ENCODE measurements at regions not wholly inside any gene's neighbourhood (a gene's known extent, or its start where the extent isn't known, plus 50 kb on each side); places are given as distances from the start of the nearest gene placed in this dataset.

- H4K20me1 ChIP-seq (ENCODE audit: control insufficient read depth, insufficient read depth, low read depth, low read length): no peaks in the 10 kb centered on the region
- H3K9me2 ChIP-seq (replicated peaks; ENCODE audit: control insufficient read depth, low read length): no peaks in the 10 kb centered on the region
- no peak overlapping the region for H3K4me3 ChIP-seq (ENCODE audit: low read length)
Observed at GRCh38 chr13:87952377-87952776, 281.2 kb downstream of the SLITRK5 start.

GRCh38 chr13:87953381-87953780 is 282.2 kb downstream of the SLITRK5 start:
- Histone ChIP-seq H3K9me3 (ENCODE audit: control insufficient read depth, insufficient read depth, low read length) (no peaks in the 10 kb centered on the region), H3K27ac (ENCODE audit: low read depth, low read length) (no peak overlapping the region), H3K4me3 (ENCODE audit: low read length) (no peak overlapping the region), H3K4me2 (ENCODE audit: low read length) (no peak overlapping the region), H3K36me3 (ENCODE audit: control insufficient read depth, low read length) (no peaks in the 10 kb centered on the region), H3F3A (ENCODE audit: control insufficient read depth, insufficient read depth) (no peaks in the 10 kb centered on the region), H4K20me1 (ENCODE audit: control insufficient read depth, insufficient read depth, low read depth, low read length) (no peaks in the 10 kb centered on the region), H3K9me2 (replicated peaks; ENCODE audit: control insufficient read depth, low read length) (no peaks in the 10 kb centered on the region), H3K79me2 (ENCODE audit: control insufficient read depth, low read length) (no peaks in the 10 kb centered on the region), H3K27me3 (ENCODE audit: control insufficient read depth, low read length) (no peaks in the 10 kb centered on the region), H3K4me1 (ENCODE audit: control insufficient read depth, low read length) (no peaks in the 10 kb centered on the region)
- TF ChIP-seq EZH2phosphoT487 (IDR thresholded peaks at IDR 0.05; ENCODE audit: borderline replicate concordance, low read length): no peak
- TF ChIP-seq CTCF (IDR thresholded peaks at IDR 0.05; ENCODE audit: low read depth, low read length, poor library complexity, severe bottlenecking): no peak

More at GRCh38 chr13:87952377-87952776, 281.2 kb downstream of the SLITRK5 start:
- H3K27ac ChIP-seq (ENCODE audit: low read depth, low read length): no peak overlapping the region
- H3F3A ChIP-seq (ENCODE audit: control insufficient read depth, insufficient read depth): no peaks in the 10 kb centered on the region
- H3K27me3 ChIP-seq (ENCODE audit: control insufficient read depth, low read length): no peaks in the 10 kb centered on the region
- no peaks in the 10 kb centered on the region for H3K36me3 ChIP-seq (ENCODE audit: control insufficient read depth, low read length)
- no peak overlapping the region for H3K4me2 ChIP-seq (ENCODE audit: low read length)
- H3K9me3 ChIP-seq (ENCODE audit: control insufficient read depth, insufficient read depth, low read length): no peaks in the 10 kb centered on the region
- no peaks in the 10 kb centered on the region for H3K79me2 ChIP-seq (ENCODE audit: control insufficient read depth, low read length)
- H3K4me1 ChIP-seq (ENCODE audit: control insufficient read depth, low read length): no peaks in the 10 kb centered on the region
- TF ChIP-seq CTCF (IDR thresholded peaks at IDR 0.05; ENCODE audit: low read depth, low read length, poor library complexity, severe bottlenecking) (no peak), EZH2phosphoT487 (IDR thresholded peaks at IDR 0.05; ENCODE audit: borderline replicate concordance, low read length) (no peak)

GRCh38 chr13:87954091-87954490 is 282.9 kb downstream of the SLITRK5 start:
- no peak overlapping the region for H3K27ac ChIP-seq (ENCODE audit: low read depth, low read length)
- no peaks in the 10 kb centered on the region for H3K36me3 ChIP-seq (ENCODE audit: control insufficient read depth, low read length)
- no peak for TF ChIP-seq CTCF (IDR thresholded peaks at IDR 0.05; ENCODE audit: low read depth, low read length, poor library complexity, severe bottlenecking)
- no peak for TF ChIP-seq EZH2phosphoT487 (IDR thresholded peaks at IDR 0.05; ENCODE audit: borderline replicate concordance, low read length)
- no peaks in the 10 kb centered on the region for H3F3A ChIP-seq (ENCODE audit: control insufficient read depth, insufficient read depth)
- no peaks in the 10 kb centered on the region for H3K4me1 ChIP-seq (ENCODE audit: control insufficient read depth, low read length)
- no peak overlapping the region for H3K4me3 ChIP-seq (ENCODE audit: low read length)
- no peaks in the 10 kb centered on the region for H4K20me1 ChIP-seq (ENCODE audit: control insufficient read depth, insufficient read depth, low read depth, low read length)
- no peaks in the 10 kb centered on the region for H3K9me2 ChIP-seq (replicated peaks; ENCODE audit: control insufficient read depth, low read length)
- no peaks in the 10 kb centered on the region for H3K79me2 ChIP-seq (ENCODE audit: control insufficient read depth, low read length)
- no peaks in the 10 kb centered on the region for H3K27me3 ChIP-seq (ENCODE audit: control insufficient read depth, low read length)
- H3K9me3 ChIP-seq (ENCODE audit: control insufficient read depth, insufficient read depth, low read length): no peaks in the 10 kb centered on the region
- H3K4me2 ChIP-seq (ENCODE audit: low read length): no peak overlapping the region

GRCh38 chr13:87961546-87961945 is 290.4 kb downstream of the SLITRK5 start:
- no peaks in the 10 kb centered on the region for H3K4me1 ChIP-seq (ENCODE audit: control insufficient read depth, low read length)
- H3K79me2 ChIP-seq (ENCODE audit: control insufficient read depth, low read length): no peaks in the 10 kb centered on the region
- no peaks in the 10 kb centered on the region for H3K9me2 ChIP-seq (replicated peaks; ENCODE audit: control insufficient read depth, low read length)
- H3K27ac ChIP-seq (ENCODE audit: low read depth, low read length): no peak overlapping the region
- H3K4me2 ChIP-seq (ENCODE audit: low read length): no peak overlapping the region
- H3K27me3 ChIP-seq (ENCODE audit: control insufficient read depth, low read length): no peaks in the 10 kb centered on the region
- H3F3A ChIP-seq (ENCODE audit: control insufficient read depth, insufficient read depth): no peaks in the 10 kb centered on the region
- H3K36me3 ChIP-seq (ENCODE audit: control insufficient read depth, low read length): no peaks in the 10 kb centered on the region
- TF ChIP-seq CTCF (IDR thresholded peaks at IDR 0.05; ENCODE audit: low read depth, low read length, poor library complexity, severe bottlenecking): no peak
- no peak for TF ChIP-seq EZH2phosphoT487 (IDR thresholded peaks at IDR 0.05; ENCODE audit: borderline replicate concordance, low read length)
- no peaks in the 10 kb centered on the region for H3K9me3 ChIP-seq (ENCODE audit: control insufficient read depth, insufficient read depth, low read length)
- no peak overlapping the region for H3K4me3 ChIP-seq (ENCODE audit: low read length)
- no peaks in the 10 kb centered on the region for H4K20me1 ChIP-seq (ENCODE audit: control insufficient read depth, insufficient read depth, low read depth, low read length)
